Activated T-helper 1 cell treated with anti-CD3 and anti-CD28 coated beads, Interleukin-12 subunit alpha, Interleukin-12 subunit beta, Interleukin-2, Interleukin-4 antibody, amounts not matched to agents 30 ng/mL and 10 ng/mL and 1 ng/mL, durations not matched to agents 14 hours and 24 hours and 36 hours (primary cell): ENCODE measurements at regions not wholly inside any gene's neighbourhood (a gene's known extent, or its start where the extent isn't known, plus 50 kb on each side); places are given as distances from the start of the nearest gene placed in this dataset.

ENCODE experiments used
- DNase-seq: peaks from one replicate; pipeline ENCODE4 v3.0.0; 2021; ENCODE audit warnings: low spot score
- H3K27ac Mint-ChIP-seq: one replicate; pipeline ENCODE4 v1.8.0; 2021; ENCODE audit warnings: mild to moderate bottlenecking, mixed read lengths
- H3K27me3 Mint-ChIP-seq: one replicate; pipeline ENCODE4 v1.8.0; 2022; ENCODE audit warnings: mild to moderate bottlenecking, moderate library complexity, mixed read lengths; ENCODE audit not compliant: insufficient read depth
- H3K36me3 Mint-ChIP-seq: one replicate; pipeline ENCODE4 v1.8.0; 2021; ENCODE audit warnings: low read depth, mixed read lengths
- H3K4me1 Mint-ChIP-seq: one replicate; pipeline ENCODE4 v1.8.0; 2021; ENCODE audit warnings: low read depth, mixed read lengths
- H3K4me3 Mint-ChIP-seq: one replicate; pipeline ENCODE4 v1.8.0; 2021; ENCODE audit warnings: mild to moderate bottlenecking, moderate library complexity, mixed read lengths
- H3K9me3 Mint-ChIP-seq: one replicate; pipeline ENCODE4 v1.8.0; 2021; ENCODE audit warnings: mixed read lengths
- intact Hi-C: fragments of 100-400 bp; cut with micrococcal nuclease; formaldehyde crosslinking; loops from one replicate; pipeline ENCODE4 v1.15.1; 2024

- DNase-seq, result no peak
- no peak overlapping the region for H3K27ac Mint-ChIP-seq
- no peaks in the 10 kb centered on the region for H3K9me3 Mint-ChIP-seq
- peaks cover 3% of the 10 kb centered on the region for H3K27me3 Mint-ChIP-seq
- H3K4me3 Mint-ChIP-seq, result no peak overlapping the region
- intact Hi-C loops, result no loop called here
- no peaks in the 10 kb centered on the region for H3K4me1 Mint-ChIP-seq
- no peaks in the 10 kb centered on the region for H3K36me3 Mint-ChIP-seq
Measured at GRCh38 chr6:1110941-1111349, 201.0 kb upstream of the FOXQ1 start.

DNA sequence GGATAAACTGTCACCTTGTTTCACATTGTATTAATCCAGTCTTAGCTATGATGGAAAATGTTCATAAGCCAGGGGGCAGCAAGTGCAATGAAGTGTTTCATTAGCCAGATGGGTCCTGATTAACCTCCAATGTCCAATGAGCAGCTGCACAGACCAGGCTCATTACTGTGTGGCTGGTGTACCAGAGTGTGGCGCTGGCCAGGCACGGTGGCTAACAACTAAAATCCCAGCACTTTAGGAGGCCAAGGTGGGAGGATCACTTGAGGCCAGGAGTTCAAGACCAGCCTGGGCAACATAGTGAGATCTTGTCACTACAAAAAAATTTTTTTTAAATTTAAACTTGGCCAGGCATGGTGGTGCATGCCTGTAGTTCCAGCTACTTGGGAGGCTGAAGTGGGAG lies 201.7 kb upstream of the FOXQ1 start:
- no peaks in the 10 kb centered on the region for H3K4me1 Mint-ChIP-seq
- H3K27me3 Mint-ChIP-seq, result peaks cover 5% of the 10 kb centered on the region
- no peak overlapping the region for H3K27ac Mint-ChIP-seq
- intact Hi-C loops, result no loop called here
- H3K9me3 Mint-ChIP-seq, result no peaks in the 10 kb centered on the region
- H3K36me3 Mint-ChIP-seq, result no peaks in the 10 kb centered on the region
- no peak overlapping the region for H3K4me3 Mint-ChIP-seq
- no peak for DNase-seq

GRCh38 chr6:1109134-1109533 lies 202.8 kb upstream of the FOXQ1 start:
- Mint-ChIP-seq H3K4me1 (no peaks in the 10 kb centered on the region), H3K9me3 (no peaks in the 10 kb centered on the region), H3K27me3 (peaks cover 2% of the 10 kb centered on the region), H3K4me3 (no peak overlapping the region), H3K27ac (no peak overlapping the region), H3K36me3 (no peaks in the 10 kb centered on the region)
- DNase-seq, result no peak
- intact Hi-C loops, result no loop called here

DNA sequence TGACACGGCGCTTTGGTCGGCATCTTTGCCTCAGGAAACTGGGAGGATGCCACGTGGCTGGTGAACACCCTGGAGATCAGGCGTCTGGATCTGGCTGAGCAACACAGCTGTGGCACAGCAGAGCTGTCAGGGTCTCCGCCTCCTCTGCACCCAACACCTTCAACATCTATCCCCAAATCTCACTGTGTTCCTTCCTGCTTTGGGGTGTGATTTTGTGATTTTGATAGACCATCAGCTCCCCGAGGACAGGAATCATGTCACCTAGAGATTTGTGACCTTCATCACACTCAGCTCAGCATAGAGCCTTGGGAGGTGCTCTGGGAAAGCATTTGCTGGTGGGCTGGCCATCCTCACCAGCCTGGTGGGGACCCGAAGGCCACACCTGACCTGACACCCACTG lies 203.7 kb upstream of the FOXQ1 start:
- H3K9me3 Mint-ChIP-seq, result no peaks in the 10 kb centered on the region
- H3K4me1 Mint-ChIP-seq, result no peaks in the 10 kb centered on the region
- no peaks in the 10 kb centered on the region for H3K36me3 Mint-ChIP-seq
- no peak overlapping the region for H3K27ac Mint-ChIP-seq
- intact Hi-C loops, result no loop called here
- no peak for DNase-seq
- H3K4me3 Mint-ChIP-seq, result no peak overlapping the region
- H3K27me3 Mint-ChIP-seq, result peaks cover 2% of the 10 kb centered on the region

GRCh38 chr6:1107578-1107977 lies 204.3 kb upstream of the FOXQ1 start:
- no peaks in the 10 kb centered on the region for H3K4me1 Mint-ChIP-seq
- H3K4me3 Mint-ChIP-seq, result no peak overlapping the region
- H3K27me3 Mint-ChIP-seq, result peaks cover 2% of the 10 kb centered on the region
- H3K27ac Mint-ChIP-seq, result no peak overlapping the region
- no peaks in the 10 kb centered on the region for H3K36me3 Mint-ChIP-seq
- DNase-seq, result no peak
- H3K9me3 Mint-ChIP-seq, result no peaks in the 10 kb centered on the region
- intact Hi-C loops, result no loop called here

DNA sequence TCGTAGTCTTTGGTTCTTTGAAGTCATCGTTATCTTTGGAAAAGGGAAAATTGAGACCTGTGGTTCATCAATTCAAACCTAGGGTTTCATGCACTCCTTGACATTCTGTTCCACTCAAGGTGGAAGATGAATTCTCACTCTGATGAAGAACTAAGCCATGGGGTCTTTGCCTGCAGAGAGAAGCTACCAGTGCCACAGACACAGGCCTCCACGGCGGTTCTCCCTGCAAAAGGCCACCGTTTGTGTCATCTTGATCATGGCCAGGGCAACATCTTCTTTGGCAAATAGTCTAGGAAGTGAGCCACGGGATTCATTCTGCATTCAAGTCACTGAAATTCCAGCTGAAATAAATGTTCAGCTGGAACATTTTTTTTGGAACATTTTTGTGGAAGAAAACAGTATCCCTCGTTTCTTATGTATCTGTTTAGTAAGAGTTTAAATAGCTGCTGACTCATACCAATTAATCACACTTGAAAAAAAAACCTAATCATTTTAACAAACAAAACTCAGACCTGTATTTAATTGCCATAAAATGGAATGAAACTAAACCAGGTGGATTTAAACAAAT lies 206.0 kb upstream of the FOXQ1 start:
- DNase-seq, result no peak
- Mint-ChIP-seq H3K36me3 (no peaks in the 10 kb centered on the region), H3K4me3 (no peak overlapping the region), H3K27ac (no peak overlapping the region), H3K9me3 (no peaks in the 10 kb centered on the region), H3K27me3 (peaks cover 7% of the 10 kb centered on the region), H3K4me1 (no peaks in the 10 kb centered on the region)
- intact Hi-C loops, result no loop called here

GRCh38 chr6:1104988-1105670 lies 206.8 kb upstream of the FOXQ1 start:
- intact Hi-C loops, result no loop called here
- no peak overlapping the region for H3K27ac Mint-ChIP-seq
- H3K36me3 Mint-ChIP-seq, result no peaks in the 10 kb centered on the region
- no peak overlapping the region for H3K4me3 Mint-ChIP-seq
- no peak for DNase-seq
- H3K4me1 Mint-ChIP-seq, result no peaks in the 10 kb centered on the region
- no peaks in the 10 kb centered on the region for H3K9me3 Mint-ChIP-seq
- H3K27me3 Mint-ChIP-seq, result peaks cover 10% of the 10 kb centered on the region

DNA sequence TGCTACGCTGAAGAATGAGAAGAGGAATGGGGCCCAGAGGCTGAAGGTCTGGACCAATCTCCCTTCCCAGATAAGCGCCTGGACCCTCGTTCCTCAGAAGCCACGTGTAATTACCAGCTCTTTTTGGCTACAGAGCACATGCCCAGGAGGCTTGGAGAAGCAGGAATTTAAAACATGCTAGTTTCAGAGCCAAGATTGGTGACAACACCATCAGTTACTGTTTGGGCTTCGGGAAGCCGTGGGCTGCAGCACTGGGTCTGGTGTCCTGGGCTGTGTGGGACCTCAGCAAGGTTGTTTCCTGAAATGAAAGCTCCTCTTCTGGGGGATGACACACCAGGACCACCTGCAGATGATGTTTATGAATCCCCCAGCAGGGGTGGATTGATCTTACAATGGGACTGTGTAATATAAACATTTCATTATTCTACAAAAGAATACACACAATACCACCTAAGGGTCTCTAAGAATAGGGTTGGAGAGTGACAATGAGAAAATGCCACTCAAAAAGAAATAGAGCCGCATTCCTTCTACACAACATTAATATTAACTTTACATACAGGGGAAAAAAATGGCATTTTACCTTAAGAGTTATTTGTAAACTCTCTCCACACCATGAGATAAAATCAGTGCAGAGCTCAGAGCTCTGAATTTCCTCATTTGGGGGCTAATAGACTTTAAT lies 207.8 kb upstream of the FOXQ1 start:
- intact Hi-C loops, result no loop called here
- peaks cover 12% of the 10 kb centered on the region for H3K27me3 Mint-ChIP-seq

GRCh38 chr6:1103021-1103420 lies 208.9 kb upstream of the FOXQ1 start:
- Mint-ChIP-seq H3K36me3 (no peaks in the 10 kb centered on the region), H3K4me3 (no peak overlapping the region), H3K4me1 (no peaks in the 10 kb centered on the region), H3K27me3 (peaks cover 12% of the 10 kb centered on the region), H3K27ac (no peak overlapping the region), H3K9me3 (no peaks in the 10 kb centered on the region)
- no peak for DNase-seq
- intact Hi-C loops, result no loop called here

More for the DNA sequence above, 207.8 kb upstream of the FOXQ1 start:
- no peak overlapping the region for H3K4me3 Mint-ChIP-seq
- DNase-seq, result no peak
- H3K36me3 Mint-ChIP-seq, result no peaks in the 10 kb centered on the region
- no peaks in the 10 kb centered on the region for H3K9me3 Mint-ChIP-seq
- no peak overlapping the region for H3K27ac Mint-ChIP-seq
- no peaks in the 10 kb centered on the region for H3K4me1 Mint-ChIP-seq

DNA sequence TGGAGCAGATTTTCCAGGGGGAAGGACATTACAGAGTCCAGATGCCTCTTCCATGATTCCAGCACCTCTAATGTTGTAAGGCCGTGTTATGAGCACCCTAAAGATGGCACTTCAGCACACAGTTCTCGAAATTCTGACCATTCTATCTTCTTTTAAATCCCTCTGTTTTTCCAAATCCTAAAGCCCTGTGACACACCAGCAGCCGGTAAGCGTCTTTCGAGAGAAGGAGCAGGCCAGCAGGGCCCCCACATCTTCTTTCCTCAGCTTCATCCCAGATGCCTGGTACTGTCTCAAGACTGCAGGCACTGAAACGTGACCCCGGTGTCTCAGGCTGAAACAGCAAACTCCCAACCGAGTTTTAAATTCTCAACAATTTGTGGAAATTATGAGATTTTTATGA lies 211.6 kb upstream of the FOXQ1 start:
- Mint-ChIP-seq H3K36me3 (no peaks in the 10 kb centered on the region), H3K9me3 (no peaks in the 10 kb centered on the region), H3K27ac (no peak overlapping the region), H3K4me3 (no peak overlapping the region), H3K4me1 (no peaks in the 10 kb centered on the region), H3K27me3 (peaks cover 10% of the 10 kb centered on the region)
- DNase-seq, result no peak
- intact Hi-C loops, result no loop called here

- no peaks in the 10 kb centered on the region for H3K4me1 Mint-ChIP-seq
- H3K4me3 Mint-ChIP-seq, result no peak overlapping the region
- no peak overlapping the region for H3K27ac Mint-ChIP-seq
- no peaks in the 10 kb centered on the region for H3K9me3 Mint-ChIP-seq
- intact Hi-C loops, result no loop called here
- DNase-seq, result no peak
- H3K27me3 Mint-ChIP-seq, result peaks cover 10% of the 10 kb centered on the region
- H3K36me3 Mint-ChIP-seq, result no peaks in the 10 kb centered on the region
Measured at GRCh38 chr6:1099264-1099663, 212.6 kb upstream of the FOXQ1 start.

- H3K36me3 Mint-ChIP-seq, result no peaks in the 10 kb centered on the region
- no peak overlapping the region for H3K27ac Mint-ChIP-seq
- no peaks in the 10 kb centered on the region for H3K4me1 Mint-ChIP-seq
- no peaks in the 10 kb centered on the region for H3K9me3 Mint-ChIP-seq
- peaks cover 10% of the 10 kb centered on the region for H3K27me3 Mint-ChIP-seq
- no peak for DNase-seq
- intact Hi-C loops, result no loop called here
- no peak overlapping the region for H3K4me3 Mint-ChIP-seq
Measured at GRCh38 chr6:1096967-1097765, 214.7 kb upstream of the FOXQ1 start.

DNA sequence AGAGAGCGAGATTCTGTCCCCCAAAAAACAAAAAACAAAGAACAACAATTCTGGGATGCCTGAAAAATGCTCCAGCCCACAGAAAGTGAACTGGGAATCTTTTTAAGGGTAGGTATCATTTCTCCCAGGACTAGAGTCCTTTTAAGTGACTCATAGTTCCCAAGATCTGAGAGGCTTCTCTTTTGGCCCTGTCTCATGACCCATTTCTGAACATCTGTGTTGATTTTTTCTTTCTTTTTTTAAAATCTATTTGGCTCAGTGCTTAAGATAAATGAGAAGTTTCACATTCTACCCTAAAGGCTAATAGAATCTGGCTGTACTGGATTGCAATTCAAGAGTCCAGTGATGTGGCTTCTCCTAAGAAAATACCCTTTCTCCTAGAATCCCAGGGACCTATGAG lies 217.6 kb upstream of the FOXQ1 start:
- H3K27ac Mint-ChIP-seq, result no peak overlapping the region
- no peaks in the 10 kb centered on the region for H3K9me3 Mint-ChIP-seq
- no peak for DNase-seq
- H3K4me1 Mint-ChIP-seq, result no peaks in the 10 kb centered on the region
- H3K4me3 Mint-ChIP-seq, result no peak overlapping the region
- H3K27me3 Mint-ChIP-seq, result no peaks in the 10 kb centered on the region
- H3K36me3 Mint-ChIP-seq, result no peaks in the 10 kb centered on the region
- intact Hi-C loops, result no loop called here
